Neural progenitor cell (in vitro differentiated cells): ENCODE measurements at regions not wholly inside any gene's neighbourhood (a gene's known extent, or its start where the extent isn't known, plus 50 kb on each side); places are given as distances from the start of the nearest gene placed in this dataset.

Source experiments
- DNase-seq: peaks from one replicate; pipeline ENCODE4 v3.0.0-alpha.2; 2016; ENCODE audit warnings: low spot score
- H2AFZ ChIP-seq: fragments of 200-600 bp; sonication (generic); replicated peaks from 2 replicates; pipeline ENCODE4 v1.6.1; 2016; ENCODE audit warnings: antibody characterized with exemption
- H3F3A ChIP-seq: fragments of 200-600 bp; sonication (generic); 2 replicates; pipeline ENCODE4 v1.6.1; 2016; ENCODE audit warnings: antibody characterized with exemption, low read depth
- H3K27ac ChIP-seq: fragments of 200-600 bp; sonication (generic); 2 replicates; pipeline ENCODE4 v1.5.1; 2016; ENCODE audit warnings: mild to moderate bottlenecking
- H3K27me3 ChIP-seq: fragments of 200-600 bp; sonication (generic); 2 replicates; pipeline ENCODE4 v1.6.1; 2016; ENCODE audit warnings: mild to moderate bottlenecking, moderate library complexity
- H3K36me3 ChIP-seq: fragments of 200-600 bp; sonication (generic); 2 replicates; pipeline ENCODE4 v1.5.1; 2016
- H3K4me1 ChIP-seq: fragments of 200-600 bp; sonication (generic); 2 replicates; pipeline ENCODE4 v1.6.1; 2016; ENCODE audit warnings: mixed run types
- H3K4me2 ChIP-seq: fragments of 200-600 bp; sonication (generic); 2 replicates; pipeline ENCODE4 v1.6.1; 2016
- H3K4me3 ChIP-seq: fragments of 200-600 bp; sonication (generic); 2 replicates; pipeline ENCODE4 v1.5.1; 2016
- H3K79me2 ChIP-seq: fragments of 200-600 bp; sonication (generic); 2 replicates; pipeline ENCODE4 v1.6.1; 2016; ENCODE audit warnings: low read depth
- H3K9ac ChIP-seq: fragments of 200-600 bp; sonication (generic); 2 replicates; pipeline ENCODE4 v1.6.1; 2016
- H3K9me3 ChIP-seq: fragments of 200-600 bp; sonication (generic); 2 replicates; pipeline ENCODE4 v1.5.1; 2016; ENCODE audit warnings: low read depth
- H4K20me1 ChIP-seq: fragments of 200-600 bp; sonication (generic); 2 replicates; pipeline ENCODE4 v1.6.1; 2016; ENCODE audit warnings: low read depth
- H3K27ac Mint-ChIP-seq: 3 replicates; pipeline ENCODE4 v1.8.0; 2021; ENCODE audit warnings: mixed read lengths
- H3K27me3 Mint-ChIP-seq: 2 replicates; pipeline ENCODE4 v1.8.0; 2022; ENCODE audit warnings: low read depth, mild to moderate bottlenecking, inconsistent platforms, moderate library complexity, mixed read lengths; ENCODE audit not compliant: insufficient read depth
- H3K36me3 Mint-ChIP-seq: 3 replicates; pipeline ENCODE4 v1.8.0; 2021; ENCODE audit warnings: mixed read lengths
- H3K4me1 Mint-ChIP-seq: 3 replicates; pipeline ENCODE4 v1.8.0; 2021; ENCODE audit warnings: mixed read lengths
- H3K4me3 Mint-ChIP-seq: 3 replicates; pipeline ENCODE4 v1.8.0; 2021; ENCODE audit warnings: mild to moderate bottlenecking, moderate library complexity, mixed read lengths
- H3K9me3 Mint-ChIP-seq: 3 replicates; pipeline ENCODE4 v1.8.0; 2020; ENCODE audit warnings: mixed read lengths
- CTCF ChIP-seq: fragments of 200-600 bp; sonication (generic); IDR thresholded peaks from 2 replicates; pipeline ENCODE4 v1.5.1; 2017; ENCODE audit warnings: antibody characterized with exemption, mild to moderate bottlenecking
- EZH2 ChIP-seq: fragments of 200-600 bp; sonication (generic); IDR thresholded peaks from 2 replicates; pipeline ENCODE4 v1.6.1; 2017; ENCODE audit warnings: antibody characterized with exemption, mild to moderate bottlenecking, moderate library complexity
- EZH2phosphoT487 ChIP-seq: fragments of 200-600 bp; sonication (generic); IDR thresholded peaks from 2 replicates; pipeline ENCODE4 v1.6.1; 2017; ENCODE audit warnings: antibody characterized with exemption

GRCh38 chr14:53209370-53209769 is 56.2 kb upstream of the DDHD1 start:
- no peak overlapping the region for H3K9ac ChIP-seq
- Mint-ChIP-seq H3K4me3 (no peak overlapping the region), H3K36me3 (peaks cover 2% of the 10 kb centered on the region), H3K27me3 (peaks cover 2% of the 10 kb centered on the region), H3K27ac (no peak overlapping the region), H3K9me3 (peaks cover 8% of the 10 kb centered on the region), H3K4me1 (peaks cover 16% of the 10 kb centered on the region)
- H3F3A ChIP-seq, result no peaks in the 10 kb centered on the region
- H4K20me1 ChIP-seq, result no peaks in the 10 kb centered on the region
- H3K27ac ChIP-seq, result no peak overlapping the region
- H3K27me3 ChIP-seq, result no peaks in the 10 kb centered on the region
- no peak for DNase-seq
- no peaks in the 10 kb centered on the region for H3K36me3 ChIP-seq
- no peaks in the 10 kb centered on the region for H3K4me1 ChIP-seq
- H3K79me2 ChIP-seq, result no peaks in the 10 kb centered on the region
- H3K4me3 ChIP-seq, result no peak overlapping the region
- TF ChIP-seq EZH2phosphoT487, result no peak
- TF ChIP-seq CTCF, result no peak
- TF ChIP-seq EZH2, result no peak
- H3K4me2 ChIP-seq, result no peak overlapping the region
- no peak overlapping the region for H2AFZ ChIP-seq
- peaks cover 6% of the 10 kb centered on the region for H3K9me3 ChIP-seq
